H9 (cell line): ENCODE measurements at regions not wholly inside any gene's neighbourhood (a gene's known extent, or its start where the extent isn't known, plus 50 kb on each side); places are given as distances from the start of the nearest gene placed in this dataset.

Source experiments
- DNase-seq: peaks from one replicate; pipeline ENCODE4 v3.0.0-alpha.2; 2017
- H2AFZ ChIP-seq: one replicate; pipeline ENCODE4 v1.6.1; 2013; ENCODE audit warnings: mild to moderate bottlenecking, low read length, control low read depth, moderate library complexity
- H2AK5ac ChIP-seq: 2 replicates; pipeline ENCODE4 v1.6.1; 2013; ENCODE audit warnings: low read length, control low read depth, mixed read lengths; ENCODE audit not compliant: insufficient read length
- H2BK120ac ChIP-seq: one replicate; pipeline ENCODE4 v1.6.1; 2013; ENCODE audit warnings: low read depth, mild to moderate bottlenecking, low read length, control low read depth, inconsistent platforms; ENCODE audit not compliant: poor library complexity, severe bottlenecking
- H2BK12ac ChIP-seq: 2 replicates; pipeline ENCODE4 v1.6.1; 2013; ENCODE audit warnings: low read length, control low read depth, mixed read lengths, low read depth; ENCODE audit not compliant: insufficient read length
- H2BK15ac ChIP-seq: 2 replicates; pipeline ENCODE4 v1.6.1; 2013; ENCODE audit warnings: low read depth, low read length, control low read depth
- H2BK20ac ChIP-seq: one replicate; pipeline ENCODE4 v1.6.1; 2013; ENCODE audit warnings: low read depth, mild to moderate bottlenecking, low read length, control low read depth, inconsistent platforms; ENCODE audit not compliant: poor library complexity, severe bottlenecking
- H2BK5ac ChIP-seq: 2 replicates; pipeline ENCODE4 v1.6.1; 2013; ENCODE audit warnings: low read length, control low read depth, mixed read lengths; ENCODE audit not compliant: insufficient read length
- H3K14ac ChIP-seq: 2 replicates; pipeline ENCODE4 v1.6.1; 2013; ENCODE audit warnings: low read length, control low read depth; ENCODE audit not compliant: insufficient read depth
- H3K18ac ChIP-seq: 2 replicates; pipeline ENCODE4 v1.6.1; 2013; ENCODE audit warnings: low read depth, mild to moderate bottlenecking, mixed read lengths, low read length, control low read depth; ENCODE audit not compliant: insufficient read length
- H3K23ac ChIP-seq: 2 replicates; pipeline ENCODE4 v1.6.1; 2013; ENCODE audit warnings: low read length, control low read depth, mixed read lengths, low read depth; ENCODE audit not compliant: insufficient read length
- H3K23me2 ChIP-seq: 2 replicates; pipeline ENCODE4 v1.6.1; 2013; ENCODE audit warnings: low read depth, mild to moderate bottlenecking, mixed read lengths, low read length, control low read depth; ENCODE audit not compliant: insufficient read length, poor library complexity, severe bottlenecking
- H3K27ac ChIP-seq: 2 replicates; pipeline ENCODE4 v1.5.1; 2013; ENCODE audit warnings: low read length, control low read depth, mixed read lengths, low read depth; ENCODE audit not compliant: insufficient read length
- H3K27me3 ChIP-seq: 2 replicates; pipeline ENCODE4 v1.6.1; 2013; ENCODE audit warnings: low read length, control low read depth, inconsistent platforms; ENCODE audit not compliant: insufficient read depth
- H3K4ac ChIP-seq: 2 replicates; pipeline ENCODE4 v1.6.1; 2013; ENCODE audit warnings: low read depth, mild to moderate bottlenecking, control low read depth, inconsistent platforms, low read length, moderate library complexity
- H3K4me1 ChIP-seq: 2 replicates; pipeline ENCODE4 v1.6.1; 2013; ENCODE audit warnings: low read length, control low read depth, inconsistent platforms; ENCODE audit not compliant: insufficient read depth
- H3K4me2 ChIP-seq: 2 replicates; pipeline ENCODE4 v1.6.1; 2013; ENCODE audit warnings: low read length, control low read depth, mixed read lengths; ENCODE audit not compliant: insufficient read length, insufficient read depth
- H3K56ac ChIP-seq: 2 replicates; pipeline ENCODE4 v1.6.1; 2013; ENCODE audit warnings: low read depth, mild to moderate bottlenecking, mixed read lengths, low read length, control low read depth; ENCODE audit not compliant: insufficient read length
- H3K79me1 ChIP-seq: 2 replicates; pipeline ENCODE4 v1.6.1; 2013; ENCODE audit warnings: low read depth, mild to moderate bottlenecking, moderate library complexity, low read length, control low read depth, inconsistent platforms; ENCODE audit not compliant: insufficient read depth, poor library complexity, severe bottlenecking
- H3K79me2 ChIP-seq: 2 replicates; pipeline ENCODE4 v1.6.1; 2013; ENCODE audit warnings: low read length, control low read depth, inconsistent platforms; ENCODE audit not compliant: insufficient read depth
- H3K9ac ChIP-seq: 2 replicates; pipeline ENCODE4 v1.6.1; 2013; ENCODE audit warnings: low read length, control low read depth, mixed read lengths; ENCODE audit not compliant: insufficient read length; ENCODE audit errors: extremely low read depth
- H3K9me3 ChIP-seq: one replicate; pipeline ENCODE4 v1.6.1; 2013; ENCODE audit warnings: low read depth, low read length, inconsistent platforms; ENCODE audit not compliant: control insufficient read depth
- H3T11ph ChIP-seq: one replicate; pipeline ENCODE4 v1.6.1; 2013; ENCODE audit warnings: mild to moderate bottlenecking, low read length, control low read depth, inconsistent platforms
- H4K20me1 ChIP-seq: one replicate; pipeline ENCODE4 v1.6.1; 2013; ENCODE audit not compliant: control insufficient read depth, insufficient read length, insufficient read depth
- H4K5ac ChIP-seq: 2 replicates; pipeline ENCODE4 v1.6.1; 2013; ENCODE audit warnings: low read depth, mild to moderate bottlenecking, mixed read lengths, low read length, control low read depth; ENCODE audit not compliant: insufficient read length
- H4K8ac ChIP-seq: replicated peaks from 2 replicates; pipeline ENCODE4 v1.6.1; 2013; ENCODE audit warnings: low read length, control low read depth, mixed read lengths, low read depth; ENCODE audit not compliant: insufficient read length
- H4K91ac ChIP-seq: 2 replicates; pipeline ENCODE4 v1.6.1; 2013; ENCODE audit warnings: low read depth, mild to moderate bottlenecking, moderate library complexity, mixed read lengths, low read length, control low read depth; ENCODE audit not compliant: insufficient read length
- H3K27ac Mint-ChIP-seq, 3 experiments: 2 replicates in 2 of 3; 3 replicates in 1 of 3; pipeline ENCODE4 v1.8.0; 2020 to 2021; ENCODE audit warnings: mixed read lengths in 3 of 3, mild to moderate bottlenecking in 1 of 3, moderate library complexity in 1 of 3
- H3K27me3 Mint-ChIP-seq: 2 replicates; pipeline ENCODE4 v1.8.0; 2021; ENCODE audit warnings: low read depth, mild to moderate bottlenecking, moderate library complexity, mixed read lengths
- H3K36me3 Mint-ChIP-seq, 3 experiments: 2 replicates in 2 of 3; 3 replicates in 1 of 3; pipeline ENCODE4 v1.8.0; 2020 to 2021; ENCODE audit warnings: low read depth in 3 of 3, mixed read lengths in 3 of 3; ENCODE audit not compliant: insufficient read depth in 1 of 3
- H3K4me1 Mint-ChIP-seq, 2 experiments: 2 replicates each; pipeline ENCODE4 v1.8.0; 2020; ENCODE audit warnings: mixed read lengths in 2 of 2
- H3K4me3 Mint-ChIP-seq, 2 experiments: 2 replicates in 1 of 2; 3 replicates in 1 of 2; pipeline ENCODE4 v1.8.0; 2020 to 2021; ENCODE audit warnings: mild to moderate bottlenecking in 2 of 2, mixed read lengths in 2 of 2, moderate library complexity in 1 of 2
- H3K9me3 Mint-ChIP-seq, 2 experiments: 2 replicates in 1 of 2; 3 replicates in 1 of 2; pipeline ENCODE4 v1.8.0; 2020; ENCODE audit warnings: mild to moderate bottlenecking in 2 of 2, mixed read lengths in 2 of 2, moderate library complexity in 1 of 2
- WGBS: extraction: QIAGEN DNeasy Blood & Tissue Kit; methylation state at CpG from one replicate; pipeline ENCODE4 v1.1.7; 2013; ENCODE audit warnings: missing lambda C conversion rate, low lambda C conversion rate, mixed read lengths; ENCODE audit not compliant: insufficient read length; ENCODE audit errors: extremely low coverage; 5-methylcytosine and 5-hydroxymethylcytosine counted together
- TF ChIP-seq, protein P1 (sequence below): fragments of 200-600 bp; sonication (generic); conservative IDR thresholded peaks from 3 replicates; pipeline ENCODE4 v1.8.0; 2021; ENCODE audit warnings: antibody characterized with exemption, mild to moderate bottlenecking

DNA sequence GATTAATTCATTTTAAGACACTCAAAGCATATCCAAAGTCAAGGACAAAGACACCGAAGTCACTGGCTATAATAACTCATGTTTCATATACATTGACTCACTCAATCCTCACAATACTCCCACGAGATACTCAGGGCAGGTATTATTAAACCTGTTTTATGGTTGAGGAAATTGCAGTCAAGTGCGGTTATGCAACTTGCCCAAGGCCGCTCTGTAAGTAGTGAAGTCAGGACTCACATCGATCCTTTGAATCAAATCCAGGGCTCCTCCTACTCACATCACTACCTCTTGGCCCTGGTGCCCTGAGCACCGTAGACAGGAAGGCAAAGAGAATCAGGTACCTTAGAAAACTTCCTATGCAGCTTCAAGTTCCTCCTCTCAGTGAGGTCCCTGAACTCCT lies 87.8 kb upstream of the APC start:
- no peak overlapping the region for H3T11ph ChIP-seq
- no peaks in the 10 kb centered on the region for H3K9me3 Mint-ChIP-seq
- no CpG with 5 or more reads among the region's 6 CpGs for WGBS

More for the DNA sequence above, 87.8 kb upstream of the APC start:
- H2BK15ac ChIP-seq, result no peak overlapping the region
- H3K9ac ChIP-seq, result no peak overlapping the region
- no peak overlapping the region for H4K5ac ChIP-seq
- TF ChIP-seq, protein P1, sequence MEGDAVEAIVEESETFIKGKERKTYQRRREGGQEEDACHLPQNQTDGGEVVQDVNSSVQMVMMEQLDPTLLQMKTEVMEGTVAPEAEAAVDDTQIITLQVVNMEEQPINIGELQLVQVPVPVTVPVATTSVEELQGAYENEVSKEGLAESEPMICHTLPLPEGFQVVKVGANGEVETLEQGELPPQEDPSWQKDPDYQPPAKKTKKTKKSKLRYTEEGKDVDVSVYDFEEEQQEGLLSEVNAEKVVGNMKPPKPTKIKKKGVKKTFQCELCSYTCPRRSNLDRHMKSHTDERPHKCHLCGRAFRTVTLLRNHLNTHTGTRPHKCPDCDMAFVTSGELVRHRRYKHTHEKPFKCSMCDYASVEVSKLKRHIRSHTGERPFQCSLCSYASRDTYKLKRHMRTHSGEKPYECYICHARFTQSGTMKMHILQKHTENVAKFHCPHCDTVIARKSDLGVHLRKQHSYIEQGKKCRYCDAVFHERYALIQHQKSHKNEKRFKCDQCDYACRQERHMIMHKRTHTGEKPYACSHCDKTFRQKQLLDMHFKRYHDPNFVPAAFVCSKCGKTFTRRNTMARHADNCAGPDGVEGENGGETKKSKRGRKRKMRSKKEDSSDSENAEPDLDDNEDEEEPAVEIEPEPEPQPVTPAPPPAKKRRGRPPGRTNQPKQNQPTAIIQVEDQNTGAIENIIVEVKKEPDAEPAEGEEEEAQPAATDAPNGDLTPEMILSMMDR, result no peak
- no peak overlapping the region for H3K56ac ChIP-seq
- no peaks in the 10 kb centered on the region for H3K9me3 ChIP-seq
- no peak overlapping the region for H2BK20ac ChIP-seq
- peaks cover 6% of the 10 kb centered on the region in 2 experiments for H3K4me1 Mint-ChIP-seq
- no peak overlapping the region for H3K4ac ChIP-seq
- no peak overlapping the region for H4K91ac ChIP-seq
- DNase-seq, result no peak
- H4K20me1 ChIP-seq, result no peaks in the 10 kb centered on the region
- H2AFZ ChIP-seq, result no peak overlapping the region
- H3K23ac ChIP-seq, result no peak overlapping the region
- no peak overlapping the region for H3K27ac ChIP-seq
- H3K79me1 ChIP-seq, result no peaks in the 10 kb centered on the region
- no peak overlapping the region for H3K4me2 ChIP-seq
- H3K23me2 ChIP-seq, result no peaks in the 10 kb centered on the region
- H2AK5ac ChIP-seq, result no peak overlapping the region
- no peak overlapping the region for H3K4me3 Mint-ChIP-seq
- no peak overlapping the region for H2BK120ac ChIP-seq
- H3K27me3 Mint-ChIP-seq, result no peaks in the 10 kb centered on the region; the same call in 1 of the 2 replicates
- H3K4me1 ChIP-seq, result no peaks in the 10 kb centered on the region
- no peak overlapping the region for H4K8ac ChIP-seq
- no peaks in the 10 kb centered on the region for H3K36me3 Mint-ChIP-seq
- no peak overlapping the region for H3K18ac ChIP-seq
- no peak overlapping the region for H2BK12ac ChIP-seq
- H2BK5ac ChIP-seq, result no peak overlapping the region
- no peaks in the 10 kb centered on the region for H3K27me3 ChIP-seq
- no peak overlapping the region for H3K14ac ChIP-seq
- no peaks in the 10 kb centered on the region for H3K79me2 ChIP-seq
- no peak overlapping the region for H3K27ac Mint-ChIP-seq
